ENCODE measurements at regions not wholly inside any gene's neighbourhood (a gene's known extent, or its start where the extent isn't known, plus 50 kb on each side); places are given as distances from the start of the nearest gene placed in this dataset.

- Histone ChIP-seq H3K9me3 (no peaks in the 10 kb centered on the region), H3K36me3 (ENCODE audit: low read depth) (no peaks in the 10 kb centered on the region), H3K4me1 (ENCODE audit: low read depth) (peaks cover 7% of the 10 kb centered on the region), H3K4me3 (no peak overlapping the region)
- TF ChIP-seq CTCF (IDR thresholded peaks at IDR 0.05): no peak
- peak; percentile 21 for ATAC-seq
- intact Hi-C loops (cut with DNase I, micrococcal nuclease): no loop called here
- peak in 1 of 3 donors; percentile 21 for DNase-seq
Observed at GRCh38 chr3:24830230-24831152, 335.8 kb upstream of the THRB start.

GRCh38 chr3:24831221-24831620 lies 336.6 kb upstream of the THRB start:
- no peak for TF ChIP-seq CTCF (IDR thresholded peaks at IDR 0.05)
- Histone ChIP-seq H3K4me3 (no peak overlapping the region), H3K9me3 (no peaks in the 10 kb centered on the region), H3K36me3 (ENCODE audit: low read depth) (no peaks in the 10 kb centered on the region), H3K4me1 (ENCODE audit: low read depth) (peaks cover 7% of the 10 kb centered on the region)
- DNase-seq (no peak), ATAC-seq (no peak)
- intact Hi-C loops (cut with DNase I, micrococcal nuclease): no loop called here

GRCh38 chr3:24832891-24833290 lies 338.2 kb upstream of the THRB start:
- no peak for TF ChIP-seq CTCF (IDR thresholded peaks at IDR 0.05)
- intact Hi-C loops (cut with DNase I, micrococcal nuclease): no loop called here
- no peaks in the 10 kb centered on the region for H3K36me3 ChIP-seq (ENCODE audit: low read depth)
- peaks cover 7% of the 10 kb centered on the region for H3K4me1 ChIP-seq (ENCODE audit: low read depth)
- no peaks in the 10 kb centered on the region for H3K9me3 ChIP-seq
- DNase-seq: no peak
- no peak for ATAC-seq
- no peak overlapping the region for H3K4me3 ChIP-seq

GRCh38 chr3:24834442-24834841 lies 339.8 kb upstream of the THRB start:
- H3K4me1 ChIP-seq (ENCODE audit: low read depth): peaks cover 7% of the 10 kb centered on the region

GRCh38 chr3:24835510-24835909 lies 340.9 kb upstream of the THRB start:
- intact Hi-C loops (cut with DNase I, micrococcal nuclease): no loop called here
- DNase-seq (no peak), ATAC-seq (no peak)
- Histone ChIP-seq H3K9me3 (no peaks in the 10 kb centered on the region), H3K4me3 (no peak overlapping the region), H3K36me3 (ENCODE audit: low read depth) (no peaks in the 10 kb centered on the region), H3K4me1 (ENCODE audit: low read depth) (no peaks in the 10 kb centered on the region)
- TF ChIP-seq CTCF (IDR thresholded peaks at IDR 0.05): no peak

More at GRCh38 chr3:24834442-24834841, 339.8 kb upstream of the THRB start:
- no peak for ATAC-seq
- Histone ChIP-seq H3K4me3 (no peak overlapping the region), H3K36me3 (ENCODE audit: low read depth) (no peaks in the 10 kb centered on the region), H3K9me3 (no peaks in the 10 kb centered on the region)
- intact Hi-C loops (cut with DNase I, micrococcal nuclease): no loop called here
- DNase-seq: no peak
- no peak for TF ChIP-seq CTCF (IDR thresholded peaks at IDR 0.05)

Data from mucosa of descending colon (tissue), 3 donors.